ENCODE measurements at regions not wholly inside any gene's neighbourhood (a gene's known extent, or its start where the extent isn't known, plus 50 kb on each side); places are given as distances from the start of the nearest gene placed in this dataset.

DNA sequence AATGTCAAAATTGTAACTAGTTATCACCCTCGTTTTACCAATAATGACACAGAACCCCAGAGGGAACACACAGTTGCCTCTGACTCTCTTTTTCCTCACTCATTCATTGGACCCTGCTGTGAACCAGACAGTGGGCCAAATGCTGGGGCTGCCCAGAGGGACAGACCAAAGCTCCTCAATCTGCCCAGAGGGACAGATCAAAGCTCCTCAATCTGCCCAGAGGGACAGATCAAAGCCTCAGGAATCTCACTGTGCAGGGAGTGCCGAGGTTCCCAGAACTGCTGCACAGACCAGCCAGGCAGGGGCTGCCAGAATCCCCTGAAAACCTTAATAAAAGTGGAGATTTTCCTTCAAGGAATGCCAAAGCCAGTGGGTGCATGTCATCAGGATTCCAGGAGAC is 179.1 kb downstream of the SOD2 start:
- Histone ChIP-seq H3K4me1 (ENCODE audit: insufficient read depth, poor library complexity, severe bottlenecking) (no peaks in the 10 kb centered on the region), H3K4me3 (ENCODE audit: severe bottlenecking) (no peak overlapping the region), H3K27ac (ENCODE audit: poor library complexity, severe bottlenecking) (no peak overlapping the region), H3K9me3 (ENCODE audit: severe bottlenecking) (no peaks in the 10 kb centered on the region), H3K27me3 (ENCODE audit: insufficient read depth, poor library complexity, severe bottlenecking) (peaks cover 13% of the 10 kb centered on the region), H3K36me3 (ENCODE audit: low read depth) (no peaks in the 10 kb centered on the region)
- TF ChIP-seq, protein P1, sequence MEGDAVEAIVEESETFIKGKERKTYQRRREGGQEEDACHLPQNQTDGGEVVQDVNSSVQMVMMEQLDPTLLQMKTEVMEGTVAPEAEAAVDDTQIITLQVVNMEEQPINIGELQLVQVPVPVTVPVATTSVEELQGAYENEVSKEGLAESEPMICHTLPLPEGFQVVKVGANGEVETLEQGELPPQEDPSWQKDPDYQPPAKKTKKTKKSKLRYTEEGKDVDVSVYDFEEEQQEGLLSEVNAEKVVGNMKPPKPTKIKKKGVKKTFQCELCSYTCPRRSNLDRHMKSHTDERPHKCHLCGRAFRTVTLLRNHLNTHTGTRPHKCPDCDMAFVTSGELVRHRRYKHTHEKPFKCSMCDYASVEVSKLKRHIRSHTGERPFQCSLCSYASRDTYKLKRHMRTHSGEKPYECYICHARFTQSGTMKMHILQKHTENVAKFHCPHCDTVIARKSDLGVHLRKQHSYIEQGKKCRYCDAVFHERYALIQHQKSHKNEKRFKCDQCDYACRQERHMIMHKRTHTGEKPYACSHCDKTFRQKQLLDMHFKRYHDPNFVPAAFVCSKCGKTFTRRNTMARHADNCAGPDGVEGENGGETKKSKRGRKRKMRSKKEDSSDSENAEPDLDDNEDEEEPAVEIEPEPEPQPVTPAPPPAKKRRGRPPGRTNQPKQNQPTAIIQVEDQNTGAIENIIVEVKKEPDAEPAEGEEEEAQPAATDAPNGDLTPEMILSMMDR (IDR thresholded peaks at IDR 0.05; ENCODE audit: poor library complexity, severe bottlenecking) = no peak
- ATAC-seq (ENCODE audit: low read depth) (no peak), DNase-seq (ENCODE audit: low spot score) (no peak)

DNA sequence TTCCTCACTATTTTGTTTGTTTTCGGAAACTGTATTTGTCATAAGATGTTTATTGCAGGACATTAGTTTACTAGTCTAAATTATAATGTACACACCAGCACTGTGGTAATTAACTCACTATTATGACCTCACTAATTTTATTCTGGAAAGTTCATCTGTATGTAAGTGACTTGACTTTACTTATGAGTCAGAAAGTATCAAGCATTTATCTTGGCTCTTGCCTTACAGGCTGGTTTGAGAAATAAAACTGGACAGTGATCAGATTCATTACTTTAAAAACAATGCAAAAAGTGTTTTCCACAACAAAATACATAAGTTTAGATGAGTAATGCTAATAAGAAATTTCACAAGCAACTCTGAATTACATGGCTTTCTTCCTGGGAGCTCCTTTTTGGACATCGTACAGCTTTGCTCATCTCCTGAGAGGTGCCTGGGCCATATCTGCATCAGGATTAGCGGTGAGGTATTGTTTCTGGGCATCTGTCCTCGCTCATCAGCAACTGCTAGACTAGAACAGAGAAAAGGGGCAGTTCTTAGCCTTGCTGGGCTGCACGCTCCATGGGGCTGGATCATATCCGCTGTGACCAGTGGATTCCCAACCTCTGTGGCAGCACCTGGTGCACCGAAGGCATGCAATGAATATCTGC is 179.8 kb downstream of the SOD2 start:
- no peaks in the 10 kb centered on the region for H3K9me3 ChIP-seq (ENCODE audit: severe bottlenecking)
- H3K27me3 ChIP-seq (ENCODE audit: insufficient read depth, poor library complexity, severe bottlenecking) = peaks cover 13% of the 10 kb centered on the region
- no peak for DNase-seq (ENCODE audit: low spot score)
- no peaks in the 10 kb centered on the region for H3K4me1 ChIP-seq (ENCODE audit: insufficient read depth, poor library complexity, severe bottlenecking)
- TF ChIP-seq, protein P1 (IDR thresholded peaks at IDR 0.05; ENCODE audit: poor library complexity, severe bottlenecking) = no peak
- H3K36me3 ChIP-seq (ENCODE audit: low read depth) = no peaks in the 10 kb centered on the region
- ATAC-seq (ENCODE audit: low read depth) = no peak
- H3K27ac ChIP-seq (ENCODE audit: poor library complexity, severe bottlenecking) = no peak overlapping the region
- no peak overlapping the region for H3K4me3 ChIP-seq (ENCODE audit: severe bottlenecking)

DNA sequence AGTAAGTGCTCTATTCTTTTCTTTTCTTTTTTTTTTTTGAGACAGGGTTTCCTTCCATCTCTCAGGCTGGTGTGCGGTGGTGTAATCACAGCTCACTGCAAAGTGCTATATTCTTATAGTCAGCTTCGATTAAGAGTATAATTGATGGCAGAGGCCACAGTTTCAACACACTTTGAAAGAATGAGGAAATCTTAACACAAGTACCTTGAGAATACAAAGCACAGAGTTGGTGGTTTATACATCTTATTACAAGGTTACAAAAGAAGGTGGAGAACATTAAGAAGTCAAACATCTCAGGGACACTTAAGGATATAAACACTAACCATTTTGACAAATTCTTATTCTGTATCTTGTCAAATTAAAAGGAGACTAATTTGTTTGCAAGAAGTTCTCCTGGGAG is 180.5 kb downstream of the SOD2 start:
- H3K9me3 ChIP-seq (ENCODE audit: severe bottlenecking) = no peaks in the 10 kb centered on the region
- ATAC-seq (ENCODE audit: low read depth) (no peak), DNase-seq (ENCODE audit: low spot score) (no peak)
- H3K27me3 ChIP-seq (ENCODE audit: insufficient read depth, poor library complexity, severe bottlenecking) = peaks cover 13% of the 10 kb centered on the region
- no peak overlapping the region for H3K4me3 ChIP-seq (ENCODE audit: severe bottlenecking)
- no peaks in the 10 kb centered on the region for H3K36me3 ChIP-seq (ENCODE audit: low read depth)
- TF ChIP-seq, protein P1 (IDR thresholded peaks at IDR 0.05; ENCODE audit: poor library complexity, severe bottlenecking) = no peak
- H3K4me1 ChIP-seq (ENCODE audit: insufficient read depth, poor library complexity, severe bottlenecking) = no peaks in the 10 kb centered on the region
- no peak overlapping the region for H3K27ac ChIP-seq (ENCODE audit: poor library complexity, severe bottlenecking)

DNA sequence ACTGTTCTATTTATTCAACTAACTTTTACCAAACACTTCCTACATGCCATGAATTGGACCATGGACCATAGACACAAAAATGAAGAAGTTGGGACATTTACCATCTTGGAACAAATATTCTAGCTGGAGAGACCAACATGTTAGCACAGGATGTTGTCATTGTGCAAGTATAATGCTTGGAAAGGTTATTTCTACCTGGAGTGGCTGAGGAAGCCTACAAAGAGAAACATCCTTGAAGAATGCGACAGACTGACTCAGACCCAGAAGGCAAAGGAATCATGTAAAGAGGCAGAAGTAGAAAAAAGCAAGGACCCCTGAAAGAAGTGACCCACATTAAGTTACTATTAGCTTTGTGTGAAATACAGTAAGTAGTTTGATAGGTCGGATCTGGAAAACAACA is 180.9 kb downstream of the SOD2 start:
- TF ChIP-seq, protein P1 (IDR thresholded peaks at IDR 0.05; ENCODE audit: poor library complexity, severe bottlenecking) = no peak
- no peaks in the 10 kb centered on the region for H3K4me1 ChIP-seq (ENCODE audit: insufficient read depth, poor library complexity, severe bottlenecking)
- H3K27me3 ChIP-seq (ENCODE audit: insufficient read depth, poor library complexity, severe bottlenecking) = peaks cover 11% of the 10 kb centered on the region
- no peaks in the 10 kb centered on the region for H3K36me3 ChIP-seq (ENCODE audit: low read depth)
- ATAC-seq (ENCODE audit: low read depth) (no peak), DNase-seq (ENCODE audit: low spot score) (no peak)
- no peak overlapping the region for H3K27ac ChIP-seq (ENCODE audit: poor library complexity, severe bottlenecking)
- no peak overlapping the region for H3K4me3 ChIP-seq (ENCODE audit: severe bottlenecking)
- H3K9me3 ChIP-seq (ENCODE audit: severe bottlenecking) = no peaks in the 10 kb centered on the region

DNA sequence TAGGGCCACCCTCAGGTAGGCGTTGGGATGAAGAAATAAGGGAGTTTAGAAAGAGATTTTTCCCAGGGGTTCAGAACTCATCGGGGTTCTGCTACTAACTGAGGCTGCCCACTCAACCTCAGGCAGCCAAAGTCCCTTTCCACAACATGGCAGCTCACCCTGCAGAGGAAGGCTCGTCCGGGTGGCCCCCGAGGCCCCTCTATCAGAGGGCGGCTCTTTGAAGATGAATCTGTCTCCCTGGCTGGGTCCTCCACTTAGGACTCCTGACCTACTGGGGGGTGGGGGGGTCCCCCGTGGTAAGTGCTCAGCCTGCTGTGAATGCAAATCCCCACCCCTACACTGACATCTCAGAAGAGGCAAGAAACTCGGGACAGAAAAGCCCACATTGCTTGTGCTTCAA is 182.9 kb downstream of the SOD2 start:
- H3K4me3 ChIP-seq (ENCODE audit: severe bottlenecking) = no peak overlapping the region
- ATAC-seq (ENCODE audit: low read depth) (no peak), DNase-seq (ENCODE audit: low spot score) (no peak)
- H3K27ac ChIP-seq (ENCODE audit: poor library complexity, severe bottlenecking) = no peak overlapping the region
- peaks cover 7% of the 10 kb centered on the region for H3K27me3 ChIP-seq (ENCODE audit: insufficient read depth, poor library complexity, severe bottlenecking)
- H3K4me1 ChIP-seq (ENCODE audit: insufficient read depth, poor library complexity, severe bottlenecking) = no peaks in the 10 kb centered on the region
- TF ChIP-seq, protein P1 (IDR thresholded peaks at IDR 0.05; ENCODE audit: poor library complexity, severe bottlenecking) = no peak
- H3K9me3 ChIP-seq (ENCODE audit: severe bottlenecking) = no peaks in the 10 kb centered on the region
- no peaks in the 10 kb centered on the region for H3K36me3 ChIP-seq (ENCODE audit: low read depth)
